ENCODE measurements at regions not wholly inside any gene's neighbourhood (a gene's known extent, or its start where the extent isn't known, plus 50 kb on each side); places are given as distances from the start of the nearest gene placed in this dataset.
A peak's percentile ranks its signal among the peaks of the same experiment; 100 is the strongest.

DNA sequence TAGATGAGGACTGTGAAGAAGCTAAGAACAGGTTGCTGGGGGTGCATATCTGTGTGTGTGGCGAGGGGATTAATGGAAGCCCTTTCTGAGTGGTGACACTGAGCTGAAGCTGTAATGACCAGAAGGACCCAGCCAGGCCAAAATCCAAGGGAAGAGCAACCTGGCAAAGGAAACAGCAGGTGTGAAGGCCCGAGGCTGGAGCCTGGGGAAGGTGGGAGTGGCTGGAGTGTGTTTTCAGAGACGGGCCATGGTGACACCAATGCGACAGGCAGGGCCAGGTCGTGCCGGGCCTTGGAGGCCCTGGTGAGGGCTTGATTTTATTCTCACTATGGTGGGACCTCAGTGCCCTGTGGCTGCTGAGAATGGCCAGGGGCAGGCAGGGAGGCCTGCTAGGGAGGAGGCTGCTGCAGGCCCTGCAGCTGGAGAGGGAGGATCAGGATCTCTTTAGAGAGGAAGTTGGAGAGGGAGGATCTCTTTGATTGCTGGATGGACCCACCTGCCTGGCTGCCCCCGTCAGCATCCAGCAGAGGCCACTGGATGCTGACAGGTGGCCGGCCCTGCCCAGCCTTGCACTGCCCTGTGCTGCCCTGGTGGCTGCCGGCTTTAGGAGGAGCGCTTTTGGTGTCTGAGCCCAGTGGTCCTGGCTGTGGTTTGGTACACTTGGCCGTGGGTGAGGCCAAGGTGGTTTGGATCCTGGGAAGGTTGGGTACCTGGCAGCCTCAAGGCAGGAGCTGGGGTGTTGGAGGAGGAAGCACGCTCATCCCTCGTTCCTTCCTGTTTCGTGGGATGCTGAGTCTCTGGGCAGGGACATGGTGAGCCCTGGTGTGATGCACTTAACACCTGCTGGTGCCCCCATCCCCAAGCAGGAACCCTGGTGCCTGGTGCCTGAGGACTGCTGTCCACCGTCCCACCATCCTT is 188.3 kb downstream of the SEC14L1 start:
- H3K36me3 ChIP-seq (ENCODE audit: control insufficient read depth in 2 of 2, extremely low read depth in 1 of 2, insufficient read depth in 1 of 2, low read length in 1 of 2), result no peaks in the 10 kb centered on the region
- no peaks in the 10 kb centered on the region for H3K9me3 ChIP-seq
- WGBS (ENCODE audit: insufficient coverage), result 94% methylated on average over 15 of the region's 15 CpGs
- CTCF ChIA-PET, result interaction anchor here in 1 of 2 donors (3.8 kb wide), 1 partner anchor 71 kb away, joined by 20 read pairs; no protein-coding TSS in a partner anchor
- H3K4me3 ChIP-seq (ENCODE audit: control insufficient read depth in 1 of 2, extremely low read depth in 1 of 2, low read length in 1 of 2), result no peak overlapping the region
- Mint-ChIP-seq H3K4me1 (peaks cover 63 to 79% (median 77%) of the 10 kb centered on the region in 3 donors), H3K36me3 (no peaks in the 10 kb centered on the region), H3K27ac (peak overlapping the region; percentile 39 to 79), H3K4me3 (no peak overlapping the region), H3K27me3 (no peaks in the 10 kb centered on the region), H3K9me3 (no peaks in the 10 kb centered on the region)
- H3K4me1 ChIP-seq (ENCODE audit: control insufficient read depth in 1 of 2, extremely low read depth in 1 of 2, insufficient read depth in 2 of 2, low read length in 2 of 2), result peaks cover 43 to 72% of the 10 kb centered on the region in 2 experiments
- H3K27ac ChIP-seq (ENCODE audit: low read length), result no peak overlapping the region
- no peaks in the 10 kb centered on the region for H3K27me3 ChIP-seq (replicated peaks in 1 of 2; ENCODE audit: control insufficient read depth in 2 of 2, extremely low read depth in 1 of 2, insufficient read depth in 2 of 2, low read length in 1 of 2)
- ATAC-seq (replicated peaks in 1 of 4) (no peak), DNase-seq (peak in 1 of 35 experiments; percentile 24)
- POLR2A ChIA-PET, result no interaction called here

DNA sequence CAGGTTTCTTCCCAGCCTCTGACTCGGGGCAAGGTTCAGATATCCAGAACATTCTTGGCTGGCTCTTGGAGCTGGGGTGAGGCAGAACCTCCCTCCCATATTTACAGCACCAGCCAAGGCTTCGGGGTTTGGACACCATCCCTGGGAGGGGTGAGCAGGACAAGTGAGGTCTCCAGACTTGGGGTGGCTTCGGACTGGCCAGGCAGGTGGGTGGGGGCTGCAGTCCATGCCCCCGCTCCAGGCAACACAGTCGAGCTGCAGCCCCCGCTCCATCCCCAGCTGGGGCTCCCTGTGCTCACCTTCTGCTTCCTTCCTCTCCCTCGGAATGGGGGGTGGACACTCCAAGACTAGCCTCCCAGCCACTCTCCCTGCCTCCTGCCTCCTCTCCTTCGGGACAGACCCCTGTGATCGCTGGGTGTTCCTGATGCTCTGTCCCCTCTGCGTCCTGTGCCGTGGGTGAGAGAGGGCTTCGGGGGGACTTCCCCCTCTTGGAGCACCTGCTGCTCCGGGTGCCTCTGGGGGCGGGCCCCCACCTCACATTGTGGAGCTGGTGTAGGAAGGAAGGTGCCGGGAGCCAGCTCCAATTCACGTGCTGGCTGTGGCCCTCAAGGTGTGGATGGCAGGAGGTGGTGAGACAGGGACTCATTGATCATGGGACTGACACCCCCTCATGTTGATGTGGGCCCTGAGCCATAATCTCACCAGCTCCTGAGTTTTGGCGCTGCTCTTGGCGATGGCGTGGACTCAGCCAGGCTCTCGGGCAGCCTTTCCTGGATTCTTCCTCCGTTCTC is 189.2 kb downstream of the SEC14L1 start:
- H3K36me3 Mint-ChIP-seq, result no peaks in the 10 kb centered on the region
- POLR2A ChIA-PET, result no interaction called here
- H3K9me3 Mint-ChIP-seq, result no peaks in the 10 kb centered on the region
- peaks cover 37 to 64% of the 10 kb centered on the region in 2 experiments for H3K4me1 ChIP-seq (ENCODE audit: control insufficient read depth in 1 of 2, extremely low read depth in 1 of 2, insufficient read depth in 2 of 2, low read length in 2 of 2)
- ATAC-seq (replicated peaks in 1 of 4), result no peak
- peaks cover 55 to 71% (median 68%) of the 10 kb centered on the region in 3 donors for H3K4me1 Mint-ChIP-seq
- H3K27me3 ChIP-seq (replicated peaks in 1 of 2; ENCODE audit: control insufficient read depth in 2 of 2, extremely low read depth in 1 of 2, insufficient read depth in 2 of 2, low read length in 1 of 2), result no peaks in the 10 kb centered on the region
- no peaks in the 10 kb centered on the region for H3K9me3 ChIP-seq
- H3K27ac ChIP-seq (ENCODE audit: low read length), result no peak overlapping the region
- CTCF ChIA-PET, result interaction anchor here (0.6 to 3.8 kb wide), 2 partner anchors 70 to 727 kb away, joined by 5 to 20 read pairs; no protein-coding TSS in a partner anchor
- H3K27me3 Mint-ChIP-seq, result no peaks in the 10 kb centered on the region
- WGBS (ENCODE audit: insufficient coverage), result 97% methylated on average over 17 of the region's 21 CpGs
- peak overlapping the region in 1 of 2 donors; percentile 23 for H3K27ac Mint-ChIP-seq
- DNase-seq, result peak in 1 of 35 experiments; percentile 22
- H3K36me3 ChIP-seq (ENCODE audit: control insufficient read depth in 2 of 2, extremely low read depth in 1 of 2, insufficient read depth in 1 of 2, low read length in 1 of 2), result no peaks in the 10 kb centered on the region
- H3K4me3 Mint-ChIP-seq, result no peak overlapping the region
- H3K4me3 ChIP-seq (ENCODE audit: control insufficient read depth in 1 of 2, extremely low read depth in 1 of 2, low read length in 1 of 2), result no peak overlapping the region

DNA sequence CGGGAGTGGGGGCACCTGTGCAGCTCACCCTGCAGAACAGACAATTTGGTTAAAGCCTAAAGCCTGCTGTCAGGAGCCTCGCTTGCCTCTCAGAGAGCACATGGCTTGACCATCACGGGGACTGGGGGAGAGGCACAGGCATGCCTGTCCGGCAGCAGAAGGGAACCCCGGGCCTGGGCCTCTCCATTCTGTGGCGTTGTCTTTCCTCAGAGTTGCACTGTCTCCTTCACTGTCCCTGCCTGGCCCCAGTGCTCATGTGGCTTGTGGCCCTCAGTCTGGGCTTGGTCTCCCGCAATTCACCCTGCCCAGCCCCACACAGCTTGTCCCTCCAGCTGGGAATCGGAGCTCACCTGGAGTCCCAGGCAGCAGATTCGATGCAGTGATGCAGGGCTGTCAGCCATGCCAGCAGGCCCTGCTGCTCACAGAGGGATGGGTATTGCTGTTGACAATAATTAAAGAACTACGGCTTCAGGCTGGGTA is 189.9 kb downstream of the SEC14L1 start:
- no peak overlapping the region for H3K4me3 ChIP-seq (ENCODE audit: control insufficient read depth in 1 of 2, extremely low read depth in 1 of 2, low read length in 1 of 2)
- ChIA-PET POLR2A (interaction anchor here in 1 of 2 donors (1.1 kb wide), 1 partner anchor 70 kb away, joined by 3 read pairs; no protein-coding TSS in a partner anchor), CTCF (interaction anchor here (0.6 to 3.8 kb wide), 5 partner anchors 59 to 1335 kb away, joined by 3 to 20 read pairs (median 5); no protein-coding TSS in a partner anchor)
- no peaks in the 10 kb centered on the region for H3K9me3 Mint-ChIP-seq
- H3K4me1 Mint-ChIP-seq, result peaks cover 48 to 64% (median 61%) of the 10 kb centered on the region in 3 donors
- no peak for ATAC-seq (replicated peaks in 1 of 4)
- no peak overlapping the region for H3K27ac ChIP-seq (ENCODE audit: low read length)
- H3K4me1 ChIP-seq (ENCODE audit: control insufficient read depth in 1 of 2, extremely low read depth in 1 of 2, insufficient read depth in 2 of 2, low read length in 2 of 2), result peaks cover 33 to 57% of the 10 kb centered on the region in 2 experiments
- H3K36me3 ChIP-seq (ENCODE audit: control insufficient read depth in 2 of 2, extremely low read depth in 1 of 2, insufficient read depth in 1 of 2, low read length in 1 of 2), result no peaks in the 10 kb centered on the region
- no peaks in the 10 kb centered on the region for H3K27me3 ChIP-seq (replicated peaks in 1 of 2; ENCODE audit: control insufficient read depth in 2 of 2, extremely low read depth in 1 of 2, insufficient read depth in 2 of 2, low read length in 1 of 2)
- H3K36me3 Mint-ChIP-seq, result no peaks in the 10 kb centered on the region
- no peaks in the 10 kb centered on the region for H3K27me3 Mint-ChIP-seq
- peak overlapping the region in 1 of 2 donors; percentile 27 for H3K27ac Mint-ChIP-seq
- peak in 1 of 35 experiments; percentile 21 for DNase-seq
- no peak overlapping the region for H3K4me3 Mint-ChIP-seq
- H3K9me3 ChIP-seq, result no peaks in the 10 kb centered on the region
- 86% methylated on average over 6 of the region's 10 CpGs for WGBS (ENCODE audit: insufficient coverage)

DNA sequence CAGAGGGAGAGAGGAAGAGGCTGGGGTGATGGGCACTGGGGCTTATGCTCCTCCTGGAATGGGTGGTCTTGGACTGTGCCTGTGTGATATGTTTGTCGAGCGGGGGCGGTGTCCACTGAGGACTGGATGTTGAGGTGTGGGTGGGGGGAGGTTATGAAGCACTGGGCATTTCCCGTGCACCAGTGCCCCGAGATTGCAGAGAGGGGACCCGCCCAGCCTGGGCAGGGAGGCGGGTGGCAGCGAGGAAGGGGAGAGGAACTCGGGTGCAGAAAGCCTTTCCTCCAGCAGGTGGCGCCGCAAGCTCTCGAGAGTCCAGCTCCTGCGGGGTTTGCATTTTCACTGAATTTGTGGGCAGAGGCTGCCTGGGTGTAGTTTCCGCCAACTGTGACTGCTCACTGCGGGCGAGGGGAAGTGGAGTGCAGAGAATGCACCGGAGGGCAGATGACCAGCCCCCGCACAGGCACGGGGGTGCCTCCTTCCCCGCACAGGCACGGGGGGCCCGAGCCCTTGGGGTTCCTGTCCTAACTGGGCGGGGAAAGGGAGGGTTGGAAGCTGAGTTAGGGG is 190.6 kb downstream of the SEC14L1 start:
- peak overlapping the region; percentile 23 to 32 for H3K4me3 ChIP-seq (ENCODE audit: control insufficient read depth in 1 of 2, extremely low read depth in 1 of 2, low read length in 1 of 2)

DNA sequence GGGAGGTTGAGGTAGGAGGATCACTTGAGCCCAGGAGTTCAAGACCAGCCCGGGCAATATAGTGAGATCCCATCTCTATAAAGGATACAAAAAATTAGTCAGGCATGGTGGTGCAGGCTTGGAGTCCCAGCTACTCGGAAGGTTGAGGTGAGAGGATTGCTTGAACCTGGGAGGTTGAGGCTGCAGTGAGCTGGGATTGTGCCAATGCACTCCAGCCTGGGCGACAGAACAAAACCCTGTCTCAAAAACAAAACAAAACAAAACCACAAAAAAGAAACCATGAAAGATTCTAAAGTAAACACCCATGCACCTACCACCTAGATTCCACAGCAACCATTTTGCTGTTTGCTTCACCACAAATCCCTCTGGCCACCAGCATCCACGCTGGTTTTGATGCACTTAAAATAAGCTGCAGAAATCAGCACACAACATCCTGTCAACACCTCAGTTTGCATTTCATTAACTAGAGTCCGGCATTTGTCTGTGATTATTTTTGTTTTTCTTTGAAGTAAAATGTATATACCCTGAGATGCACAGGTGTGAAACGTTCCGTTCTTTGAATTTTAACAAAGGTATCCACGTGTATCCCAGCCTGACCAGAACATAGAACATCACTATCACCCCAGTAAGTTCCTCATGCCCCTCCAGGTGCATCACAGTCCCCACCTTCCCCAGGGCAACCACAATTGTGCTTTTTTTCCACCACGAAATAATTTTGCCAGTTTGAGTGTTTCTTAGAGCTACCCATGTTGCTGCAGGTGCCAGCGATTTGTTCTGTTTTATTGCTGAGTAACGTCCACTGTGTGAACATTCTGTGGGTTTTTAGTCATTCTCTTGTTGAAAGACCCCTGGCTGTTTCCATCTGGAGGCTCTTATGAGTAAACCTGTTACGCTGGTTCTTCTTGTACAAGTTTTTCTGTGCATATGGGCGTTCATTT is 191.5 kb downstream of the SEC14L1 start:
- H3K27me3 ChIP-seq (replicated peaks in 1 of 2; ENCODE audit: control insufficient read depth in 2 of 2, extremely low read depth in 1 of 2, insufficient read depth in 2 of 2, low read length in 1 of 2), result no peaks in the 10 kb centered on the region
- peak overlapping the region; percentile 74 to 79 (median 78) for H3K4me3 Mint-ChIP-seq
- H3K4me3 ChIP-seq (ENCODE audit: control insufficient read depth in 1 of 2, extremely low read depth in 1 of 2, low read length in 1 of 2), result peak overlapping the region; percentile 23 to 32
- peak in 33 of 35 experiments; percentile 14 to 78 (median 45) for DNase-seq
- H3K4me1 Mint-ChIP-seq, result peaks cover 34 to 52% (median 46%) of the 10 kb centered on the region in 3 donors
- WGBS (ENCODE audit: insufficient coverage), result 0% methylated on average over 4 of the region's 13 CpGs
- POLR2A ChIA-PET, result interaction anchor here in 1 of 2 donors (0.5 to 1.1 kb wide), 3 partner anchors 42 to 108 kb away, joined by 3 read pairs; no protein-coding TSS in a partner anchor
- H3K4me1 ChIP-seq (ENCODE audit: control insufficient read depth in 1 of 2, extremely low read depth in 1 of 2, insufficient read depth in 2 of 2, low read length in 2 of 2), result peaks cover 19 to 43% of the 10 kb centered on the region in 2 experiments
- CTCF ChIA-PET, result interaction anchor here (0.5 to 3.8 kb wide), 12 partner anchors 9 to 452 kb away, joined by 3 to 20 read pairs (median 3); no protein-coding TSS in a partner anchor
- no peaks in the 10 kb centered on the region for H3K36me3 ChIP-seq (ENCODE audit: control insufficient read depth in 2 of 2, extremely low read depth in 1 of 2, insufficient read depth in 1 of 2, low read length in 1 of 2)
- peaks cover 0 to 1% (median 0%) of the 10 kb centered on the region in 3 donors for H3K9me3 Mint-ChIP-seq
- H3K27ac Mint-ChIP-seq, result peak overlapping the region; percentile 92 to 93
- peak overlapping the region; percentile 63 for H3K27ac ChIP-seq (ENCODE audit: low read length)
- peak; percentile 49 to 73 (median 54) for ATAC-seq (replicated peaks in 1 of 4)
- no peaks in the 10 kb centered on the region for H3K9me3 ChIP-seq
- no peaks in the 10 kb centered on the region for H3K36me3 Mint-ChIP-seq
- no peaks in the 10 kb centered on the region for H3K27me3 Mint-ChIP-seq

More for the DNA sequence above, 190.6 kb downstream of the SEC14L1 start:
- Mint-ChIP-seq H3K27me3 (no peaks in the 10 kb centered on the region), H3K36me3 (no peaks in the 10 kb centered on the region), H3K4me1 (peaks cover 40 to 56% (median 54%) of the 10 kb centered on the region in 3 donors), H3K27ac (peak overlapping the region; percentile 92 to 93), H3K9me3 (no peaks in the 10 kb centered on the region), H3K4me3 (peak overlapping the region; percentile 74 to 79 (median 78))
- H3K36me3 ChIP-seq (ENCODE audit: control insufficient read depth in 2 of 2, extremely low read depth in 1 of 2, insufficient read depth in 1 of 2, low read length in 1 of 2), result no peaks in the 10 kb centered on the region
- peak; percentile 83 to 98 (median 94) for DNase-seq
- peaks cover 26 to 50% of the 10 kb centered on the region in 2 experiments for H3K4me1 ChIP-seq (ENCODE audit: control insufficient read depth in 1 of 2, extremely low read depth in 1 of 2, insufficient read depth in 2 of 2, low read length in 2 of 2)
- no peaks in the 10 kb centered on the region for H3K27me3 ChIP-seq (replicated peaks in 1 of 2; ENCODE audit: control insufficient read depth in 2 of 2, extremely low read depth in 1 of 2, insufficient read depth in 2 of 2, low read length in 1 of 2)
- H3K27ac ChIP-seq (ENCODE audit: low read length), result peak overlapping the region; percentile 63
- ChIA-PET POLR2A (interaction anchor here in 1 of 2 donors (0.7 to 1.1 kb wide), 2 partner anchors 69 to 109 kb away, joined by 3 read pairs; no protein-coding TSS in a partner anchor), CTCF (interaction anchor here (0.5 to 3.8 kb wide), 11 partner anchors 45 to 1334 kb away, joined by 3 to 20 read pairs (median 4); no protein-coding TSS in a partner anchor)
- H3K9me3 ChIP-seq, result no peaks in the 10 kb centered on the region
- 11% methylated on average over 18 of the region's 23 CpGs for WGBS (ENCODE audit: insufficient coverage)
- ATAC-seq (replicated peaks in 1 of 4), result peak; percentile 83 to 91 (median 90)
